OCI-LY3 (cell line): ENCODE measurements at regions not wholly inside any gene's neighbourhood (a gene's known extent, or its start where the extent isn't known, plus 50 kb on each side); places are given as distances from the start of the nearest gene placed in this dataset.

ENCODE experiments used
- EZH2phosphoT487 ChIP-seq: fragments of 200-600 bp; shearing (Covaris generic); IDR thresholded peaks from 2 replicates; pipeline ENCODE4 v1.6.1; 2018; ENCODE audit warnings: antibody characterized with exemption, mixed run types, low read depth
- TF ChIP-seq, protein P1 (sequence below): fragments of 200-600, 300-600 bp; sonication (generic); IDR thresholded peaks from 2 replicates; pipeline ENCODE4 v1.5.1; 2014; ENCODE audit warnings: antibody characterized with exemption, low read length, low read depth

- TF ChIP-seq, protein P1, sequence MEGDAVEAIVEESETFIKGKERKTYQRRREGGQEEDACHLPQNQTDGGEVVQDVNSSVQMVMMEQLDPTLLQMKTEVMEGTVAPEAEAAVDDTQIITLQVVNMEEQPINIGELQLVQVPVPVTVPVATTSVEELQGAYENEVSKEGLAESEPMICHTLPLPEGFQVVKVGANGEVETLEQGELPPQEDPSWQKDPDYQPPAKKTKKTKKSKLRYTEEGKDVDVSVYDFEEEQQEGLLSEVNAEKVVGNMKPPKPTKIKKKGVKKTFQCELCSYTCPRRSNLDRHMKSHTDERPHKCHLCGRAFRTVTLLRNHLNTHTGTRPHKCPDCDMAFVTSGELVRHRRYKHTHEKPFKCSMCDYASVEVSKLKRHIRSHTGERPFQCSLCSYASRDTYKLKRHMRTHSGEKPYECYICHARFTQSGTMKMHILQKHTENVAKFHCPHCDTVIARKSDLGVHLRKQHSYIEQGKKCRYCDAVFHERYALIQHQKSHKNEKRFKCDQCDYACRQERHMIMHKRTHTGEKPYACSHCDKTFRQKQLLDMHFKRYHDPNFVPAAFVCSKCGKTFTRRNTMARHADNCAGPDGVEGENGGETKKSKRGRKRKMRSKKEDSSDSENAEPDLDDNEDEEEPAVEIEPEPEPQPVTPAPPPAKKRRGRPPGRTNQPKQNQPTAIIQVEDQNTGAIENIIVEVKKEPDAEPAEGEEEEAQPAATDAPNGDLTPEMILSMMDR = no peak
- no peak for TF ChIP-seq EZH2phosphoT487
These were observed 712.0 kb upstream of the SGCG start for GRCh38 chr13:22468824-22469223.
